T follicular helper cell (primary cell): ENCODE measurements at regions not wholly inside any gene's neighbourhood (a gene's known extent, or its start where the extent isn't known, plus 50 kb on each side); places are given as distances from the start of the nearest gene placed in this dataset.

ENCODE experiments used
- DNase-seq: peaks from one replicate; pipeline ENCODE4 v3.0.0-alpha.2; 2020; ENCODE audit warnings: low read depth

DNA sequence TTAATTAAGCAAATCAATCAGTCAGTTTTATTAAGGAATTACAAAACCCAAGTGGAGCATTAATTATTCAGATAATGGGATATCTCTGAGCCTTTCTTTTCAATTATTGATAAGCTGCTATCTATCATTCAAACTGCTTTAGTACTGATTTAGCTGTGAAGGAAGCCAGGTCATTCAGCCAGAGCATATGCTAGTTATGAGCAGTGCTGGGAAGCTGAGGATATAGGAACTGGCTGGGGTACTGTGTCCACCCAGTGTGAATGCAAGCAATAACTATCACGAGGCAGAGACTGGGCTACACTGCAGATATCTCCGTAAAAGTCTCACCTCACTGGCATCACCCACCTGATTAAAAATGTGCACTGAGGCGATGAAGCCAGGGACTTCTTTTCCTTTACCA, 496.7 kb upstream of the PIK3C3 start:
- no peak for DNase-seq

DNA sequence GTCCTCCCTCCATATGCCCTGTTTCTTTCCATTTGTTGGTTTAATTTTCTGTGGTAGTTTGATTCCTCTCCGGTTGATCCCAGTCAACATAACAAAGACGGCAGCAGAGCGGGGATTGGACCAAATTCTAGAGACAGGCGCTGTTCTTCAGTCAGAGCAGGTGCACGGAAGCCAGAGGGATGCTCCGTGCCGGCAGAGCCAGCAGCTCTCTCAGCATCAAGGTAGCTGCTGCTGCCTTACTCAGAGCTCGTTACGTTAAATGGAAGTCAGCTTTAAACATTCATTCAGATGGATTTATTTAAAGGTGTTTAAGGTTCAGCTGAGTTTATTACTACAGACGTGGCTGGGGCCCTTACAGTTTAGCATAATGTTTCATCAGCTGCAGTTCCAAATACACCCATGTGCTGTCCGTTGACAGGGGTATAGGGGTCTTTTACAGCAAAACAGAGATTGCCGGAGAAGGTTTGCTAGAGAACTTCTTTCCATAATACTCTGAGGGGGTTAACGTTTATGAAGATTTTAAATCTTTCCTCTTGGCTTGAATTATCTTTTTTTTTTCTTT, 497.2 kb upstream of the PIK3C3 start:
- DNase-seq = no peak

DNA sequence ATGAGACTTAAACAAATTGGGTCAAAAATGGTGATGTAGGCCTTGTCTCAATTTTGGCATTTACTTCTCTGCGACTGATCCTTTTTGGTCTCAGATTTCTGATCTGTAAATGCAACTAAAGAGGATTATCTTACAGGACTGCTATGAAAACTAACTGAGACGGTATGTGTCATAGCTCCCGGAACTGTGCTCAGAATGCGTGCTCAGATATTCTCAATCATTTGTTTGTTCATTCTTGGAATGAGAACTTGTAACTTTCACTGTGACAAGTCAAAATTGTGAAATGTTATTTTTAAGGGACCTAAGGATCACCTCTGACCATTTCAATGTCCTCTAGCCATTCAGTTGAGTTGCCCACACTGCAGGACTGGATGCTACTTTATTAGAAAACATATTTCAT, 498.2 kb upstream of the PIK3C3 start:
- DNase-seq = no peak

- DNase-seq = no peak
Measured at GRCh38 chr18:41449612-41450011, 505.4 kb upstream of the PIK3C3 start.

DNA sequence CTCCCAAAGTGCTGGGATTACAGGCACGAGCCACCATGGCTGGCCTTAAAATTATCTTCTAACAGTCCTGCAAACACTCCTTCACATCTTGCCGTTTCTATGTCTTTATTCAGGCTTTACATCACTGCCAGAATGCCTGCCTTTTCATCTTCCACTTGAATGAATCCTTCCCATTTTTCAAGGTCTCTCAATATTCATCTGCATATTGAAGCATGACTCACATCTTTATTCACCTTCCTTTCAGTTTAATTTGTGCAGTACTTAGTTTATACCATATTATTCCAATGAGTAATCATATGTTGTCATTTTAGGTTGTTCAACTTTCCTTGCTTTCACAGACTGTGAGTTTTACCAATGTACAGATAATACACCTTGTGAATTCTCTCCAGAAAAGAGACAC, 510.1 kb upstream of the PIK3C3 start:
- no peak for DNase-seq

GRCh38 chr18:41436772-41437171, 518.3 kb upstream of the PIK3C3 start:
- no peak for DNase-seq

GRCh38 chr18:41418598-41418997, 536.4 kb upstream of the PIK3C3 start:
- DNase-seq = no peak

GRCh38 chr18:41416044-41416443, 539.0 kb upstream of the PIK3C3 start:
- DNase-seq = no peak

GRCh38 chr18:41410006-41410405, 545.0 kb upstream of the PIK3C3 start:
- no peak for DNase-seq

- no peak for DNase-seq
Measured at GRCh38 chr18:41406834-41407233, 548.2 kb upstream of the PIK3C3 start.

- no peak for DNase-seq
Measured at GRCh38 chr18:41396861-41397260, 558.2 kb upstream of the PIK3C3 start.

GRCh38 chr18:41396211-41396610, 558.8 kb upstream of the PIK3C3 start:
- DNase-seq = no peak

GRCh38 chr18:41395695-41396094, 559.3 kb upstream of the PIK3C3 start:
- DNase-seq = no peak

DNA sequence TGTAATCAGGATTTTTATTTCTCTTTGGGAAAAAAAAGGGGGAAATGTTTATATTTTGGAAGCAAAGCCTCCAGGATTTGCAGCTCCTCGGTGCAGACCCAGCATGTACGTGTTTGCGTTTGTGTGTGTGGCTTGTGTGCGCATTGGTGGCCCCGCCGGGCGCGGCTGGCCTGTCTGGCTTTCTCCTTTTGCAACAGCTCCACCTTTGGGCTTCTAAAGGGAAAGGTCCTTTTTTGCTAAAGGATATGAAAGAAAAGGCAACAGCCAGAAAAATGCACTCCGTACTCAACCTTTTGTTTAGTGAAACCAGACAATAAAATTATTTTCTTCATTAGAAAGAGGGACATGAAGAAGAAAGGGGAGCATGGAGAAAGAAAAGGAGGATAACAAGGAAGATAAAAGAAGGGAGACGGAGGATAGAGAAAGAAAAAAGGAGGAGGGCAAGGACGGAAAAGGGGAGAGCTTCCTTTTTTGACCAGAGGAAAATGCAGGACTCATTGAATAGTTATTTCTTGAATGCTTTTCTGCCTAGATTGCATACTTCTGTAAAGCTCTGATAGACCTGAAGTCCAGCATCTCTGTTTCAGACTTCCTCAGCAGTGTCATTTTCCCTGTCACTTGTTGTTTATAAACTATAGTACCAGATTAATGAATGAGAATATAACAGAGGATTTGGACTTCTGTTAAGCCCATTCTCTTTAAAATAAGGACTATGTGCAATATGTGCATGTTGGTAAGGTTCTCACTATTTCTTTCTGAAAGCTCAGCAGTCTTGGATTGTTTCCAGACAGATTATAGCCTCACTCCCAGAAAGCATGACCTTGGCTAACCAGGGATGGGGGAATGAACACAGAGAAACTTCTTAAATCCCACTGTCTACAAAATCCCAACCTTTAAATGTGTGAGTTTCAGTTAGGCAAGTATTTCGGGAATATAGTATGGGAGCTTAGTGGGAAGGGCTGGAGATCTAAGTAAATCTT, 563.1 kb upstream of the PIK3C3 start:
- DNase-seq = no peak

DNA sequence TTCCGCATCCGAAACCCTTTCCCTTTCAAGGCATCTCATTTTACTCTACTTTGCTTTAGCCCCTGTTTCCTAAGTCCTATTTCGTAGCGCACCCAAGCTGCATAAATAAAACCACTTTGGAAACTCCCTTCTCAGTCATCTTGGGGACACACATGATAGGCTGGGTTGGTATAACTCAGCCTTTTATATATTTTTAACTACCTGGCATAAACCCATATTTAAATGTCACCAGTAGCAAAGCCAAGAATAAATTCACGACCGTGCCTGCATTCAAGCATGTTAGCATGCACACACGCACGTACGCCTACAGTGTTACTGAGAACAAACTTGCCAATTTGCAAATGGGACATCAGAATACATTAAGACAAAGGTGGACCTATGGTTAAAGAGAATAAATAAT, 564.7 kb upstream of the PIK3C3 start:
- no peak for DNase-seq

- no peak for DNase-seq
Measured at GRCh38 chr18:41378598-41378997, 576.4 kb upstream of the PIK3C3 start.

DNA sequence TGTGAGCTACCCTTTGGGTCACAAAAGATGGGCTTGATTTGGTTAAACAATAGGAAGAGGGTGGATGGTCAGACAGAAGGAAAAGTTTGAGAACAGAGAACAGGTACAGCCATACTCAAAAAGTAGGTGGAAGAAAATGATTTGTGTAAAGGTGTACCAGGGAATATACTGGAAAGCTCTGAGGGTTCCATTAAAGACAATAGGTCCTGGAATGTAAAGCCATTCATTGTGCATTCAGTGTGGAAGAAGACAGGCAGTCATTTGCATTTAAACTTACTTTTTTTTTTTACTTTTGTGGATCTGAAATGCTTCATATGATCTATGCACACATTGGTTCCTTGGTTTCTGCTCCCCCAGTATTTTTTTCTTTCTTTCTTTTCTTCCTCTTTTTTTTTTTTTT, 581.4 kb upstream of the PIK3C3 start:
- DNase-seq = no peak

DNA sequence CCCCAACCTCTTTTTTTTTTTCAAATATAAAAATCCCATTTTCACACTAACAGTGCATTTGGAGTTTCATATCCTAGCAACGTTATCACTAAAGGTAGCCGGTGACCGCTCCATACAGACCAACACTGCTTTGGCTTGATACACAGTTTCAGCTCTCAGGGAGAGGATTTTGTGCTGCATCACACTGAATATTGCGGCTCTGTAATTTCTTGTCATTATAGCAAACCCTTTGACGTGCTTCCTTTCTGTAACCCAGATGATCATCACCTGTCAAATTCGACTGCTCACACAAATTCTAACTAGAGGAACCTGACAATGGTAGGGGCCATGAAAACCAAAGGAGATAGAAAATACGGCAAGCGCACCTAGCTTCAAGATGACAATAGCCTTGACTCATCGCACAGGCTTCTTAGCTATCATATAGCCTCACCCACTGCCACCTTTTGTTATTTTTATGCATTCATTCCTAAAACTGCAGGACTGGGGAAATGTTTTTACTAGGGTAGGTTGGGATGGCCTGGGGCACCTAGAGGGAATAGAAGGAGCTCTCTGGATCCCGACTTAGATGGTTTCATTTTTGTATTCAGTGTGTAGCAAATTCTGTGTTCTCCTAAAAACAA, 582.9 kb upstream of the PIK3C3 start:
- DNase-seq = no peak

DNA sequence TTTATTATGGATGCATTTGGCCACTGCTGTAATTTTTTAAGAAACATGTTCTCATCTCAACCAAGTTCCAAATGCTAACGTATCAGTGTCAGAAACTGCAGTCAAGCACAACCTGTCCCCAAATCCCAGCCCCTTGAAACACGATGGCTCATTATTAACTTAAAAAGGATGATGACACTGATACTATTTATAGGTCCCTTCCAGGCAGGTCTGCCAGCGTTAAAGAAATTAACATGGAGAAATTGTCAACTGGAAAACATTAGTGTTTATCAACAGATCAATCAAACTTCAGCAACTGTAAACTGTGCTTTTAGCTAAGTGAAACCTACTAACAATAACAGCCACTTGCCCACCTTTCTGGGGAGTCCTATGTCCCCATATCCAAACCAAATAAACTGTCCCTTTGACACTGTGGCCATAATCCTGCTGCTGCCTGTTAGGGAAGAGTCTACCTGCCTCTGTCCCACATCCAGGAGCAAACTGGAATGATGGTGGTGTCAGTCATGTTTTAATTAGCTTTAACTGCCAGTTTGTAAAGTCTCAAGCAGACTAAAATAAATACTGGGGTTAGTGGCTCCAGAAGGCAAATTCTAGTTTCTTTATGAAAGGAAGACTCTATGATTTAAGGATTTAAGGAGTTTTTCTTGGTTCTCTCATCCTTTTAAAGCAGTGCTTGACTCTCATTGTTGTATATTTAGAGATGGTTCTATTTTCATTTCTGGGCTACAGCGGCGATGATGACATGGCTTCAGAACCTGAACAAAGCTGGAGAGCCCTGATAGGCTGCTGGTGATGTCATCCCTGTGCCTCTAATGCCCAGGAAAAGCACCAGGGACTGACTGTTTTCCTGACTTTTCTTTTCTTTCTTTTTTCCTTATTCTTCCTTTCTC, 583.6 kb upstream of the PIK3C3 start:
- DNase-seq = no peak

- no peak for DNase-seq
Measured at GRCh38 chr18:41370740-41371139, 584.3 kb upstream of the PIK3C3 start.

GRCh38 chr18:41357708-41358107, 597.3 kb upstream of the PIK3C3 start:
- no peak for DNase-seq
